ENCODE measurements at regions not wholly inside any gene's neighbourhood (a gene's known extent, or its start where the extent isn't known, plus 50 kb on each side); places are given as distances from the start of the nearest gene placed in this dataset.

DNA sequence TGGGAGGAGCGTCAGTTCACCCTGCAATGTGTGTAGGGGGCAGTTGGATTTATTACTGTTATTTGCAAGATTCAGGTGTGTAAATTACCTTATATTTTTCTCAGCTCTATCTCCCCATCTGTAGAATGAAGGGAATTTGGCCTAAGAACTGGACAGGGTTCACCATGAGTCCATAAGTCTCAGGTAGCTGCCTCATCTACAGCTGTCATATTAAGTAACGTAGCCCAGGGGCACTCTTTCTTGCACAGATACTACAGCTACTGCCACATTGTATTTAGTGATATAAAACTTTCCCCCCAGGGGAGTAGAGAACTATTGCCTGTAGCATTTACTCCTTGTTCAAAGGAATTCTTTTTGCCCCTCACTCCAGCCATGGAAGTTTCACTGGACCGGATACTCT is 301.4 kb upstream of the ZNF608 start:
- no peaks in the 10 kb centered on the region; the same call in none of the 2 replicates for H3K27me3 Mint-ChIP-seq (ENCODE audit: insufficient read depth)

DNA sequence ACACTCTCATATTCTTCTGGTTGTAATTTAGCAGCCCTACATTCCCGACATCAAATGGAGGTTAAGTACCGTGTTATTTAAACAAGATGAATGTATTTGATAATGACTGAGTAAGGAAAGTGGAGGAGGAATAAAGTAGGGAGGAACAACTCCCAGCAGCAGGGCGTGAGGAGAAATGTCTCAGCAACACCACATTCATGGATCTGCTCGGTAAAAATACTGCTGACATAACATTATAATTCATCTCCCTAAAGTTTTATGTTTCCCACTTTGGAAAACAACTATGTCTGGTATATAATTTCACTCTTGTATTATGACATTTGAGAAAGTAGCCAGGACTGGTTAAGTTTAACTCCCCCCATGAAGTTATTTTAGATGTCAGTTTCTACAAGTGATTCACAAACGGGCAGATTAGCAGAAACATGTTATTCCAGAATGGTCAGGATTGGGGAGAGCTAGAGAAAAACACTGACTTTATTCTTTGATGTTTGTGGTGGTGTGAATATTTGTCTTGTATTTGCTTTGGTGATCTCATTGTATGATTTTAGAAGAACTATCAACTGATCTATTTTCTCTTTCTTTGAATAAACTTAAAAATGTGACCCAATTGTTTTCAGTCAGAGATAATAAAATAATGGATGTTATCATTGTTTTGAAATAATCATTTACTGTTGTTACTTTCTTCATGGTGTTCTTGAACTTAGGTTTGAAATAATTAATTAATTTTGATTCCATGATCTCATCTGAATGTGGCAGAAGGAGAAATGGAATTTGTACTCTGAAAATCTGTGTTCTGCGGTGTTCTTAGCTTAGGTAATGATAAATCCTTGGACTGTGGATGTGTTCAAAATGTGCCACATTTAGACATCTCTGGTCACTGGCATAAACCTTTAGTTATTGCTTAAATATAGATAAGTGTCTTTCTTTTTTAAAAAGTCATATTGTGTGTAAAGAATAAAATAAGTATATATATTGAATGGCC is 303.6 kb upstream of the ZNF608 start:
- no peak overlapping the region for H3K27ac Mint-ChIP-seq
- TF ChIP-seq, protein P1, sequence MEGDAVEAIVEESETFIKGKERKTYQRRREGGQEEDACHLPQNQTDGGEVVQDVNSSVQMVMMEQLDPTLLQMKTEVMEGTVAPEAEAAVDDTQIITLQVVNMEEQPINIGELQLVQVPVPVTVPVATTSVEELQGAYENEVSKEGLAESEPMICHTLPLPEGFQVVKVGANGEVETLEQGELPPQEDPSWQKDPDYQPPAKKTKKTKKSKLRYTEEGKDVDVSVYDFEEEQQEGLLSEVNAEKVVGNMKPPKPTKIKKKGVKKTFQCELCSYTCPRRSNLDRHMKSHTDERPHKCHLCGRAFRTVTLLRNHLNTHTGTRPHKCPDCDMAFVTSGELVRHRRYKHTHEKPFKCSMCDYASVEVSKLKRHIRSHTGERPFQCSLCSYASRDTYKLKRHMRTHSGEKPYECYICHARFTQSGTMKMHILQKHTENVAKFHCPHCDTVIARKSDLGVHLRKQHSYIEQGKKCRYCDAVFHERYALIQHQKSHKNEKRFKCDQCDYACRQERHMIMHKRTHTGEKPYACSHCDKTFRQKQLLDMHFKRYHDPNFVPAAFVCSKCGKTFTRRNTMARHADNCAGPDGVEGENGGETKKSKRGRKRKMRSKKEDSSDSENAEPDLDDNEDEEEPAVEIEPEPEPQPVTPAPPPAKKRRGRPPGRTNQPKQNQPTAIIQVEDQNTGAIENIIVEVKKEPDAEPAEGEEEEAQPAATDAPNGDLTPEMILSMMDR (IDR thresholded peaks at IDR 0.05) = no peak

More for the DNA sequence above, 301.4 kb upstream of the ZNF608 start:
- no peak for DNase-seq
- no peak overlapping the region for H3K4me3 Mint-ChIP-seq
- TF ChIP-seq, protein P1 (IDR thresholded peaks at IDR 0.05) = no peak
- peaks cover 47% of the 10 kb centered on the region for H3K4me1 Mint-ChIP-seq (ENCODE audit: low read depth)
- no peaks in the 10 kb centered on the region for H3K9me3 Mint-ChIP-seq
- H3K36me3 Mint-ChIP-seq (ENCODE audit: low read depth) = no peaks in the 10 kb centered on the region
- H3K27ac Mint-ChIP-seq = no peak overlapping the region

DNA sequence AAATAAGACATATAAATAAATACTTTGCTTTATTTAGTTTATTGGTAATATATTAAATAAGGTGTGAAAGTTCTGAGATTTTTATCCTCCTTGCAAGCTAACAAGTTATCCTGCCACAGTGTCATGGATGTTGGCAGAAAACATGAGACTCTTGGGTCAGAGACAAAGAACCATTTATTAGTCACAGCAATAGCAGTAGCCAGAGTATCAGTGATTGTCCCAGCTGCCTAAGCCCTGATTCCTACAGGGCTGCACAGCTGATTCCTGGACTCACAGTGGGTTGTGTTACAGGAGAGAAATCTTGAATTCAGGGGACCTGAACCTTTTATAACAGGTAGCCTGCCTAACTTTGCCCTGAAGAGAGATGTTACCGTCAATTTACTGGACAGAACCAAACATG is 304.5 kb upstream of the ZNF608 start:
- Mint-ChIP-seq H3K27ac (no peak overlapping the region), H3K36me3 (ENCODE audit: low read depth) (no peaks in the 10 kb centered on the region), H3K27me3 (ENCODE audit: insufficient read depth) (no peaks in the 10 kb centered on the region; the same call in none of the 2 replicates), H3K9me3 (no peaks in the 10 kb centered on the region), H3K4me1 (ENCODE audit: low read depth) (peaks cover 23% of the 10 kb centered on the region), H3K4me3 (no peak overlapping the region)
- no peak for DNase-seq
- TF ChIP-seq, protein P1 (IDR thresholded peaks at IDR 0.05) = no peak

More for the DNA sequence above, 303.6 kb upstream of the ZNF608 start:
- no peaks in the 10 kb centered on the region for H3K9me3 Mint-ChIP-seq
- H3K27me3 Mint-ChIP-seq (ENCODE audit: insufficient read depth) = no peaks in the 10 kb centered on the region; the same call in none of the 2 replicates
- no peak overlapping the region for H3K4me3 Mint-ChIP-seq
- no peaks in the 10 kb centered on the region for H3K36me3 Mint-ChIP-seq (ENCODE audit: low read depth)
- DNase-seq = no peak
- H3K4me1 Mint-ChIP-seq (ENCODE audit: low read depth) = peaks cover 32% of the 10 kb centered on the region

DNA sequence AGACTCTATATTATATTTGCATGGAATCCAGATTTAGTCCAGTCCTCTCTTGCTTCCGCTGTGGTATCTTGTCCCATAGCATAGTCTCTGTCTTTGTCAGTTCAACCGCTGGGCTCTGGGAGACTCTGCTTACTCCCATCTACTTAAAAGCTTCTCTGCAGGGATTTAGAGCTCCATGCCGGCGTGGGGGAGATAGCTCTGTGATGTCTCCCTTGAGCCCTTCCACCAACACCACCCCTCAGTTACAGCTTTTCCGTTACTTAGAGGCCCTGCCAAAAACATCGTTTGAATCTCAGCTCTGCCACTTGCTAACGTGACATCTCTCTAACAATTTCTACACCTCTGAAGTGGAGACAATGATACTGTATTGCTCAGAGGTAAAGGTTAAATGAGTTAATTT is 306.1 kb upstream of the ZNF608 start:
- no peaks in the 10 kb centered on the region; the same call in none of the 2 replicates for H3K27me3 Mint-ChIP-seq (ENCODE audit: insufficient read depth)
- DNase-seq = no peak
- H3K4me3 Mint-ChIP-seq = no peak overlapping the region
- H3K9me3 Mint-ChIP-seq = no peaks in the 10 kb centered on the region
- TF ChIP-seq, protein P1 (IDR thresholded peaks at IDR 0.05) = no peak
- peaks cover 13% of the 10 kb centered on the region; the same call in 1 of the 2 replicates for H3K4me1 Mint-ChIP-seq (ENCODE audit: low read depth)
- H3K27ac Mint-ChIP-seq = no peak overlapping the region
- H3K36me3 Mint-ChIP-seq (ENCODE audit: low read depth) = no peaks in the 10 kb centered on the region

DNA sequence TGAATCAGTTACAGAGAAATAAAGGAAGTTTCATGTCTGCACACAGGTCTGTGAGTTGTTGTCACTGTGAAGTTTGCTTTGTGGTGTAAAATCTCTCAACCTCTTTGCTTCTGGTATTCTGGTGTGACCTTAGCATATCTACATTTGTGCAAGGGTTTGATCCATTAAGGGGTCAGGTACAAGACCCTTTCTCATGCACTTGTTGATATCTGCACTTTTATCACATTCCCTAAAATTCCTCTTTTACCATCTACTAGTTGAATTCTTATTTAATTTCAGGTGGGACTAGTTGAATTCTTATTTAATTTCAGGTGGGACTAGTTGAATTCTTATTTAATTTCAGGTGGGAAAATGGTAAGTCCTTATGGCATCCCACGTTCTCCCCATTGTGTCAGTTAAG is 306.7 kb upstream of the ZNF608 start:
- no peak for DNase-seq
- Mint-ChIP-seq H3K36me3 (ENCODE audit: low read depth) (no peaks in the 10 kb centered on the region), H3K4me1 (ENCODE audit: low read depth) (peaks cover 17% of the 10 kb centered on the region), H3K9me3 (no peaks in the 10 kb centered on the region), H3K27ac (no peak overlapping the region), H3K4me3 (no peak overlapping the region), H3K27me3 (ENCODE audit: insufficient read depth) (no peaks in the 10 kb centered on the region; the same call in none of the 2 replicates)
- TF ChIP-seq, protein P1 (IDR thresholded peaks at IDR 0.05) = no peak

All from HFFc6 (cell line).